ENCODE measurements at regions not wholly inside any gene's neighbourhood (a gene's known extent, or its start where the extent isn't known, plus 50 kb on each side); places are given as distances from the start of the nearest gene placed in this dataset.

DNA sequence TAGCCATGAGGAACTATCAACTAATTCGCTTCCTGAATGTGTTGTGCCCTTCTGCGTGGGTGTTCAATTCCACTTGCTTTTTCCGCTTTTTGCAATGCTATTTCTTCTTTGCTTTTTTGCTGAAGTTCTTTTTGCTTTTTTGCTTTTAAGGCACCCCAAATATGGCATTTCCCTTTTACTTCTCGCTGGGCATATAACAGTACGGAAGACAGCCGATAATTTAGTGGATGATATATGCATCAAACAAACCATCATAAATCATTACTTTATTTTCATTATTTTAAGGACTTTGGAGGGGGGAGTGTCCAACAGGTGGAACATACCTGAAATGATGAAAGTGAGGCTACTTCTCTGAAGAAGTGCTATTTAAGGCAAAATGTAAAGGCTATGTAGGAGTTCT is 277.0 kb upstream of the MTPN start:
- Mint-ChIP-seq H3K27ac (no peak overlapping the region), H3K36me3 (no peaks in the 10 kb centered on the region), H3K4me1 (no peaks in the 10 kb centered on the region), H3K4me3 (no peak overlapping the region), H3K27me3 (no peaks in the 10 kb centered on the region), H3K9me3 (peaks cover 1% of the 10 kb centered on the region)
- ATAC-seq (ENCODE audit: low read depth) (no peak), DNase-seq (no peak)
- POLR2A ChIA-PET = no interaction called here

DNA sequence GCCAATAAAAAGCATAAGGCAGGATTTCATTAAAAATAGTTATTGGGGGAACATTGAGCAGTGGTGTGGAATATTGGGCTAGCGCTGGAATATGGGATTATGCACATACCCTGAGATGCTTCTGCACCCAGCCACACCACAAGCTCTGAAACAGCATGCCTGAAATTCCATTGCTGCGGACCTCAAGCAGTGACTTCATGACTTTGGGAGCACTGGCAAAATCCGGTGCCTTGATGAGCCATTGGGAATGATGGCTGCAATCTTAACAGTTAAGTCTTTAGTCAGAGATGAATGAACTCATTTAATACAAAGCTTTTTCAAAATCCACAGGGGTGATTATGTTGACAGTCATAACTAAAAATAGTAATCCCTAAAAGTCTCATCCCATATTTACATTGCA is 274.7 kb upstream of the MTPN start:
- ATAC-seq (ENCODE audit: low read depth) = no peak
- H3K4me3 Mint-ChIP-seq = no peak overlapping the region
- POLR2A ChIA-PET = no interaction called here
- DNase-seq = no peak
- H3K27ac Mint-ChIP-seq = no peak overlapping the region
- H3K4me1 Mint-ChIP-seq = no peaks in the 10 kb centered on the region
- H3K27me3 Mint-ChIP-seq = no peaks in the 10 kb centered on the region
- H3K36me3 Mint-ChIP-seq = no peaks in the 10 kb centered on the region
- H3K9me3 Mint-ChIP-seq = peaks cover 1% of the 10 kb centered on the region

DNA sequence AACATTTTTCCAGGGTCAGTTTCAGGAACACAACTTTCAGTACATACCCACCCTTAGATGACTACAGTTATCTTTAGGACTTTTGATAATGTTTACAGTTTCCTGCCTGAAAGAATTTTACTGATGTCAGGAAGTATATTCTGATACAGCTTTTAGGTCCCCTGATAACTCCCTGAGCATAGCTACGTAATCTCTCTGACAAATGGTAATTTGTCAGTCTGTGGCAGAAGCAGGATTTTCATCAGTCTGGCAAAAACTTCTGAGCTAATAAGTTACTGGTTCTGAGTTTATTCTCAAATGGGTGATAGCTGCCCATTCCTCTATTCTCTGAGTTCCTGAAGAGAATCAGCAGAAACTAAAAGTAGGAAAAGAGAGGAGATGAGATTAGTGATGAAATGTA is 270.1 kb upstream of the MTPN start:
- ATAC-seq (ENCODE audit: low read depth) (no peak), DNase-seq (no peak)
- Mint-ChIP-seq H3K36me3 (no peaks in the 10 kb centered on the region), H3K27ac (no peak overlapping the region), H3K4me1 (peaks cover 2% of the 10 kb centered on the region), H3K27me3 (no peaks in the 10 kb centered on the region), H3K9me3 (peaks cover 3% of the 10 kb centered on the region), H3K4me3 (no peak overlapping the region)
- POLR2A ChIA-PET = no interaction called here

DNA sequence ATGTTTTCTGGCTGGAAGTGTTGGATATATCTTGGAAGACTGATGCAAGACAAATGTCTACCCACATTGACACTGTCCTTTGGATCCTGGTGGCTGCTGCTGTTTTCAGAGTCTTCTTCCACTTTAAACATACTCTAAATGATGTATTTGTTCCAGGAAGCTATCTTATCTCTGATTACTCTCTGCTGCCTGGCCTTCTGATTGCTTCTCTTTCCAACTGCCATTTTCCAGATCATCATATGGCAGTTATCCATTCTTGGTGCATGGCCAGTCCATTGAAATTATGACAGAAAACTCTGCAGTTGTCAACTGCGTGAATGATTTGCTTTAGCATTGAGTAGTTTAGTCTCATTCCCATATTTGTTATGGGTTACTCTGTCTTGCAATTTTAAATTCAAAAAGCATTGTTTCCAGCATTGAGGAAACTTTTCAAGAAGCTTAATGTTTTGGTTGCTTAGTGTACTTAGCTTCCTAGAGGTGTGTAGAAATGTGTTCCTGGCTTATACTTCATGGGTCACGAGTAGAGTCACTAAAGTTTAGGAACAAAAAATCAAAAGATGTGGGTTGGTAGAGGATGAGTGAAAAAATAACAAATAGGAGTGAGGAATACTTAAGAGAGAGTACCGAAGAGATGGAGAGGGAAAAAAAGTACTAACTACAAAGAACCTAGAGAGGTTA is 268.3 kb upstream of the MTPN start:
- peaks cover 2% of the 10 kb centered on the region for H3K4me1 Mint-ChIP-seq
- ATAC-seq (ENCODE audit: low read depth) = no peak
- POLR2A ChIA-PET = no interaction called here

DNA sequence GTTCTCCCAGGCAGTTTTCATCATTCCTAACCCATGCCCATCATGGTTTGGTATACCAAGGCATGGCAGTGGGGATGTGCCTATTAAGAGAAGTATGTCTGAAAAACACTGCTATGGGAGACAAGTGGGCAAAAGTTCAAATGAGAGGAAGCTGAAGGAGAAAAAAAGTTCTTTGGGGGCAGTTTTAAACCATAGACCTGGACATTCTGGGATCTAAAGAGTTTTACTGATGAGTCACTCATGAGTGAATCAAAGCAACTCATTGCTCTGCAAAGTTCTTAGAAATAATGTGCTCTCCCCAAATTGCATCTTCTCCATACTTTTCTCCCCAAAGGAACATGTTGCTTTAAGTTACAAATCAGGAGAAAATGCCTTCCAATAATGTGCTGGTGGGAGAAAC is 256.9 kb upstream of the MTPN start:
- POLR2A ChIA-PET = no interaction called here

More for the DNA sequence above, 268.3 kb upstream of the MTPN start:
- Mint-ChIP-seq H3K27ac (no peak overlapping the region), H3K36me3 (no peaks in the 10 kb centered on the region), H3K27me3 (no peaks in the 10 kb centered on the region), H3K9me3 (peaks cover 3% of the 10 kb centered on the region), H3K4me3 (no peak overlapping the region)
- DNase-seq = no peak

DNA sequence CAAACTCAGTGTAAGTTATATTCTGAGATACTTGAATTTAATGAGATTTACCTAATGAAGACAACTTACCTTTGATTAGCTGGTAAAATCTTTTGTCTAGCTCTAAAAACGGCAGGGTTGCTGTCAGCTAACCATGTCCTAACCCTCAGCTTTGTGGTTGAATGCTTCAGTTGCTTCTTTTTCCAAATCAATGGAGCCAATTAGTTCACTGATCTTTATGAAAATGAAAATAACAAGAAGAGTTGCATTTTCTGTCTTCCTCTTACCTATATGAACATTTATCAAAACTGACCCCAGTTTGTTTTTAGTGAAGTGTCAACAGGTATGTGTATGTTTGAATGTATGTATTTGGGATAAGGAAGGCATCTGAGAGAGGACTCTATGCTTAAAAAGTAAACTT is 253.1 kb upstream of the MTPN start:
- peaks cover 4% of the 10 kb centered on the region for H3K9me3 Mint-ChIP-seq
- H3K27me3 Mint-ChIP-seq = no peaks in the 10 kb centered on the region
- no peak overlapping the region for H3K4me3 Mint-ChIP-seq
- ATAC-seq (ENCODE audit: low read depth) (no peak), DNase-seq (no peak)
- POLR2A ChIA-PET = no interaction called here
- no peaks in the 10 kb centered on the region for H3K36me3 Mint-ChIP-seq
- no peak overlapping the region for H3K27ac Mint-ChIP-seq
- H3K4me1 Mint-ChIP-seq = no peaks in the 10 kb centered on the region

More for the DNA sequence above, 256.9 kb upstream of the MTPN start:
- H3K27ac Mint-ChIP-seq = no peak overlapping the region
- H3K36me3 Mint-ChIP-seq = no peaks in the 10 kb centered on the region
- no peaks in the 10 kb centered on the region for H3K27me3 Mint-ChIP-seq
- H3K4me1 Mint-ChIP-seq = no peaks in the 10 kb centered on the region
- DNase-seq (no peak), ATAC-seq (ENCODE audit: low read depth) (no peak)
- no peak overlapping the region for H3K4me3 Mint-ChIP-seq
- peaks cover 3% of the 10 kb centered on the region for H3K9me3 Mint-ChIP-seq

DNA sequence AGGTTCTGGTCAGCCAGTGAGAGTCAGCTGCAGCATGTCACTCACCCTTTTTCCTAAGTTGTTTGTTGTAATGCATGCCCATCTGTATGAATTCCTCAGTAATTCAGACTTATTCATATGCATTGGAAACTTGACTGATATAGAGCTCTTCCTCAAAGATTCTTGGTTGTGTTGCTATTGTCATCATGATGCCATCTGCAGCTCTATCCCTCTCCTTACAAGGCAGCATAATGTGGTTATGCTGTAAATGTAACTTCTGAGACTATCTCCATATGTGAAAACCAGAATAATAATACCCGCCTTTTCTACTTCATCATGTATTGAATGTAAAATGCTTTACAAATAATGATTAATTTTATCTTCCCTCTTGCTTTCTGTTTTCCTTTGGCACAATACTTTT is 252.6 kb upstream of the MTPN start:
- no peak overlapping the region for H3K27ac Mint-ChIP-seq
- POLR2A ChIA-PET = interaction anchor here (0.6 kb wide), 1 partner anchor 72 kb away, joined by 3 read pairs; no protein-coding TSS in a partner anchor
- H3K4me3 Mint-ChIP-seq = no peak overlapping the region
- H3K27me3 Mint-ChIP-seq = no peaks in the 10 kb centered on the region
- no peak for ATAC-seq (ENCODE audit: low read depth)
- no peak for DNase-seq
- peaks cover 4% of the 10 kb centered on the region for H3K9me3 Mint-ChIP-seq
- H3K4me1 Mint-ChIP-seq = no peaks in the 10 kb centered on the region
- no peaks in the 10 kb centered on the region for H3K36me3 Mint-ChIP-seq

DNA sequence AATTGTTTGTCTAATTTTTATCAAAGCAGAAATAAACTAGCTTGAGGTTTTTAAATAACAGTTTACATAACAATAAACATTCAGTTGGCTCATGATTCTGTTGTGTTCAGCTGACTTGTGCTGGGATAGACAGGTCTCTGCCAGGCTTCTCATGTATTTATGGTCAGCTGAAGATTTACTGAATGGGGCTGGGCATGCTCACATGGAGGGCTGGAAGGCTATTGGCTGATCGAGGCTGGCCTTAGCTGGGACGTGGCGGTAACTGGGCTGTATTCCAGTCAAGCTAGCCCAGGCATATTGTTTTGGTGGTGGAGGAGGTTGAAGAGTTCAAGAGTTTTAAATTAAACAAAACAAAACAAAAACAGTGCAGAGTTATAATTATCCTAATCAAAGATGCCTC is 251.0 kb upstream of the MTPN start:
- H3K27ac Mint-ChIP-seq = no peak overlapping the region
- no peaks in the 10 kb centered on the region for H3K4me1 Mint-ChIP-seq
- ATAC-seq (ENCODE audit: low read depth) (no peak), DNase-seq (no peak)
- peaks cover 6% of the 10 kb centered on the region for H3K9me3 Mint-ChIP-seq
- no peak overlapping the region for H3K4me3 Mint-ChIP-seq
- H3K36me3 Mint-ChIP-seq = no peaks in the 10 kb centered on the region
- H3K27me3 Mint-ChIP-seq = no peaks in the 10 kb centered on the region
- POLR2A ChIA-PET = no interaction called here

DNA sequence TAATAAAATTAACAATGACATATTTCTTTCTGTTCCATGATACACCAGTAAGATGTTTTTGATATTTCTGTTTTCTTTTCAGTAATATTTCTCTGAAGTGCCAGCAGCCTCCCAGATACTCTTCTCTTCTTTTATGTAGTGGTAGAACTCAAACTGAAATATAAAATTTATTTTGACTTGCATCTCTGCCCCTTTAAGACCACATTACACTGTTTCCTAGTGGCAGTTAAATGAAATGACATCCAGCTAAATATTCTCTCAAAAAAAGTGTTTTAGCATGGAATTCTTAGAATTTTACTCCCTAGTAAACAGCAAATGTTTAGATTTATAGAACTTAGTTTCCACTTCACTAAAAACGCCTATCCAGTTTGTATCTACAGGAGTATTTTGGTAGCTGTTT is 237.2 kb upstream of the MTPN start:
- POLR2A ChIA-PET = no interaction called here
- H3K9me3 Mint-ChIP-seq = peaks cover 2% of the 10 kb centered on the region
- H3K4me3 Mint-ChIP-seq = no peak overlapping the region
- DNase-seq (no peak), ATAC-seq (ENCODE audit: low read depth) (no peak)
- no peaks in the 10 kb centered on the region for H3K27me3 Mint-ChIP-seq
- no peak overlapping the region for H3K27ac Mint-ChIP-seq
- H3K36me3 Mint-ChIP-seq = no peaks in the 10 kb centered on the region
- H3K4me1 Mint-ChIP-seq = no peaks in the 10 kb centered on the region

DNA sequence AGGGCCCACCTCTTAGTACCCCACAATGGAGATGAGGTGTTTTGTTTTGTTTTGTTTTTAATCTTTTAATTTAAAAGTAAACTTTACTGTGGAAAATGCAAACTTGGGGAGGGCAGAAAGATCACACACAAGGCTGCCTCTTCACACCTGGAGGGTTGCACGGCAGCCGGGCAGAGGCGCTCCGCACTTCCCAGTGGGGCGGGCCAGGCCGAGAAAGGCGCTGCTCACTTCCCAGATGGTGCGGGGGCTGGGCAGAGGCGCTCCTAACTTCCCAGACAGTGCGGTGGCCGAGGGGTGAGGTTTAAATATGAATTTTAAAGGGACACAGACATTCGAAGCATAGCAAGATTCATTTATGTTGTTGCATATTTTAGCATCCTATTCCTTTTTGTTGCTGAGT is 235.9 kb upstream of the MTPN start:
- ATAC-seq (ENCODE audit: low read depth) (no peak), DNase-seq (no peak)
- Mint-ChIP-seq H3K9me3 (peaks cover 2% of the 10 kb centered on the region), H3K4me1 (no peaks in the 10 kb centered on the region), H3K36me3 (no peaks in the 10 kb centered on the region), H3K27ac (no peak overlapping the region), H3K27me3 (no peaks in the 10 kb centered on the region), H3K4me3 (no peak overlapping the region)
- POLR2A ChIA-PET = no interaction called here

DNA sequence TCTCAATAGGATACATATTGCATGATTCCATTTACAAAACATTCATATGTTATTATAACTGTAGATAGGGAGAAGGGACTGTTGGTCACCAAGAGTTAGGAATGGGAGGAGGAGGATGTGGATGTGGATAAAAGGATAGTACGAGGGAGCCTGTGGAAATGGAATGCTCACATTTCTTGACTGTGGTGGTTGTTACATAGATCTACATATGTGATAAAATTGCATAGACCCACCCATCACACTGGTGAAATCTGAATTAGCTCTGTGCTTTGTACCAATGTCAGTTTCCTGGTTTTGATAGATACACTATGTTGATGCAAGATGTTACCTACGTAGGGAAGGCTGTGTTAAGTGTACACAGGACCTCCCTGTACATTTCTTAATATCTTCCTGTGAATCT is 233.5 kb upstream of the MTPN start:
- DNase-seq (no peak), ATAC-seq (ENCODE audit: low read depth) (no peak)
- Mint-ChIP-seq H3K4me3 (no peak overlapping the region), H3K36me3 (no peaks in the 10 kb centered on the region), H3K27ac (no peak overlapping the region), H3K9me3 (no peaks in the 10 kb centered on the region), H3K4me1 (no peaks in the 10 kb centered on the region), H3K27me3 (no peaks in the 10 kb centered on the region)
- POLR2A ChIA-PET = no interaction called here

DNA sequence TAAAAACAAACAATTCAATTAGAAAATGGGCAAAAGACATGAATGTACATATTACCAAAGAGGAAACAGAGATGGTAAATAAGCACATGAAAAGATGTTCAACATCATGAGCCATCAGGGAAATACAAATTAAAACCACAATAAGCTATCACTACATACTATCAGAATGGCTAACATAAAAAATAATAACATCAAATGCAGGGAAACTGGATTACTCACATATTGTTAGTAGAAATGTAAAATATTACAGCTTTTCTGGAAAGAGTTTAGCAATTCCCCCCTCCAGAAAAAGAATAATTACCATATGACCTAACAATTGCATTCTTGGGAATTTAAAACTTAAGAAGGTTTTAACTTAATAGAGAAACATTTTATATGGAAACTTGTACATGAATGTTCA is 232.9 kb upstream of the MTPN start:
- H3K9me3 Mint-ChIP-seq = no peaks in the 10 kb centered on the region
- no peak for DNase-seq
- no peaks in the 10 kb centered on the region for H3K4me1 Mint-ChIP-seq
- no peak overlapping the region for H3K27ac Mint-ChIP-seq
- ATAC-seq (ENCODE audit: low read depth) = no peak
- no peaks in the 10 kb centered on the region for H3K27me3 Mint-ChIP-seq
- H3K36me3 Mint-ChIP-seq = no peaks in the 10 kb centered on the region
- POLR2A ChIA-PET = no interaction called here
- H3K4me3 Mint-ChIP-seq = no peak overlapping the region

DNA sequence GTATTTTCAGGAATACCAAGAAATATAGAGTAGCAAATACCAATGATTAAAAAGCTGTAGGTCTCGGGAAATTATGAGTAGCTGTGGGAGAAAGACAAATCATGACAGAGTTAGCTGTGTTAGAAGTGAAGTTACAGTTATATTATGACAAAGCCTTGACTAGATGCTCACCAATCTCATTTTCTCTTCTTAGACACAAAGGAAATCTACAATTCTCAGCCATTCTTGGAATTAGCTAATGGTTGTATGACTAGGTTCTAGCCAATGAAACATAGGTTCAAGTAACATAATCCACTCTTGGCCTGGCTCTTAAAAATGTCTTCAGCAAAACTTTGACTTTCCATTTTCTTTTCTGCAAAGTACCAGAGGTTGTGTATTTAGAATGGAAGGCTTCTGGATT is 228.8 kb upstream of the MTPN start:
- H3K27me3 Mint-ChIP-seq = no peaks in the 10 kb centered on the region
- H3K4me1 Mint-ChIP-seq = no peaks in the 10 kb centered on the region
- no peak for ATAC-seq (ENCODE audit: low read depth)
- POLR2A ChIA-PET = no interaction called here
- no peaks in the 10 kb centered on the region for H3K36me3 Mint-ChIP-seq
- H3K27ac Mint-ChIP-seq = no peak overlapping the region
- H3K4me3 Mint-ChIP-seq = no peak overlapping the region
- DNase-seq = no peak
- H3K9me3 Mint-ChIP-seq = no peaks in the 10 kb centered on the region

DNA sequence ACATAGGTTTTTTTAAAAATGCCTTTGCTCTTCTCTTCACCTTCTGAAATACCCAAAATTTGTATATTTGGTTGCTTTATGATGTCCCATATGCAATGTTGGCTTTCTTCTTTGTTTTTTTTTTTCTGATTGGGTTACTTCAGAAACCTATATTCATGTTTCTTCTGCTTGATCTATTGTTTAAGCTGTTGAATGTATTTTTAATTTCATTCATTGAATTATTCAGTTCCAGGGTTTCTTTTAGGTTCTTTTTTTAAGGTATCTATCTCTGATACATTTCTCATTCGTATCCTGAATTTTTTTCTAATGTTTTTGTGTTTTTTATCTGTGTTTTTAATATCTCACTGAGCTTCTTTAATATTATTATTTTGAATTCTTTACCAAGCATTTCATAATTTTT is 221.0 kb upstream of the MTPN start:
- no peak for ATAC-seq (ENCODE audit: low read depth)
- Mint-ChIP-seq H3K36me3 (peaks cover 1% of the 10 kb centered on the region), H3K4me3 (no peak overlapping the region), H3K27ac (no peak overlapping the region), H3K9me3 (peaks cover 19% of the 10 kb centered on the region), H3K4me1 (no peaks in the 10 kb centered on the region), H3K27me3 (no peaks in the 10 kb centered on the region)
- DNase-seq = no peak
- POLR2A ChIA-PET = no interaction called here

DNA sequence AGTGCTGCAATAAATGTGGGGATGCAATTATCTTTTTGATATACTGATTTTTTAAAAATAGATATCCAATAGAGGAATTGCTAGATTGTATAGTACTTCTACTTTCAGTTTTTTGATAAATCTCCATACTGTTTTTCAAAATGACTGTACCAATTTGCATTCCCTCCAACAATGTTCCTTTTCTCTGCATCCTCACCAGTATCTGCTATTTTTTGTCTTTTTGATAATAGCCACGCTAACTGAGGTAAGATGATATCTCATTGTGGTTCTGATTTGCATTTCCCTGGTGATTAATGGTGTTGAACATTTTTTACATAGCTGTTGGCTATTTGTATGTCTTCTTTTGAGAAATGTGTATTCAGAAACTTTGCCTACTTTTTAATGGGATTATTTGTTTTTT is 217.7 kb upstream of the MTPN start:
- POLR2A ChIA-PET = no interaction called here
- Mint-ChIP-seq H3K4me1 (no peaks in the 10 kb centered on the region), H3K9me3 (peaks cover 16% of the 10 kb centered on the region), H3K27me3 (no peaks in the 10 kb centered on the region), H3K4me3 (no peak overlapping the region), H3K27ac (no peak overlapping the region), H3K36me3 (no peaks in the 10 kb centered on the region)
- DNase-seq (no peak), ATAC-seq (ENCODE audit: low read depth) (no peak)

Measured in activated naive CD8-positive, alpha-beta T cell treated with anti-CD3 and anti-CD28 coated beads, Interleukin-2, amount 10 ng/mL, durations not matched to agents 7 days and 5 days (primary cell).